ENCODE measurements at regions not wholly inside any gene's neighbourhood (a gene's known extent, or its start where the extent isn't known, plus 50 kb on each side); places are given as distances from the start of the nearest gene placed in this dataset.

GRCh38 chr13:31461923-31462322 lies 262.1 kb downstream of the B3GLCT start:
- DNase-seq = no peak
- no peak for TF ChIP-seq POLR2A (IDR thresholded peaks at IDR 0.05; ENCODE audit: low read length)

GRCh38 chr13:31462766-31463165 lies 263.0 kb downstream of the B3GLCT start:
- DNase-seq = no peak
- no peak for TF ChIP-seq GATA1 (IDR thresholded peaks at IDR 0.05; ENCODE audit: low read depth, low read length)
- no peak for TF ChIP-seq POLR2A (IDR thresholded peaks at IDR 0.05; ENCODE audit: low read length)

- no peak for DNase-seq
- no peak for TF ChIP-seq POLR2A (IDR thresholded peaks at IDR 0.05; ENCODE audit: low read length)
- no peak for TF ChIP-seq GATA1 (IDR thresholded peaks at IDR 0.05; ENCODE audit: low read depth, low read length)
Measured at GRCh38 chr13:31468114-31468902, 268.5 kb downstream of the B3GLCT start.

- TF ChIP-seq GATA1 (IDR thresholded peaks at IDR 0.05; ENCODE audit: low read depth, low read length) (no peak), POLR2A (IDR thresholded peaks at IDR 0.05; ENCODE audit: low read length) (no peak)
- DNase-seq = no peak
Measured at GRCh38 chr13:31469377-31469776, 269.6 kb downstream of the B3GLCT start.

- TF ChIP-seq GATA1 (IDR thresholded peaks at IDR 0.05; ENCODE audit: low read depth, low read length) (no peak), POLR2A (IDR thresholded peaks at IDR 0.05; ENCODE audit: low read length) (no peak)
- DNase-seq = no peak
Measured at GRCh38 chr13:31476266-31476665, 263.1 kb upstream of the RXFP2 start.

GRCh38 chr13:31476753-31477152 lies 262.6 kb upstream of the RXFP2 start:
- TF ChIP-seq GATA1 (IDR thresholded peaks at IDR 0.05; ENCODE audit: low read depth, low read length) (no peak), POLR2A (IDR thresholded peaks at IDR 0.05; ENCODE audit: low read length) (no peak)
- no peak for DNase-seq

- no peak for DNase-seq
- TF ChIP-seq POLR2A (IDR thresholded peaks at IDR 0.05; ENCODE audit: low read length) (no peak), GATA1 (IDR thresholded peaks at IDR 0.05; ENCODE audit: low read depth, low read length) (no peak)
Measured at GRCh38 chr13:31477961-31478360, 261.4 kb upstream of the RXFP2 start.

- DNase-seq = no peak
Measured at GRCh38 chr13:31485183-31485582, 254.1 kb upstream of the RXFP2 start.

GRCh38 chr13:31485651-31486051 lies 253.7 kb upstream of the RXFP2 start:
- no peak for TF ChIP-seq POLR2A (IDR thresholded peaks at IDR 0.05; ENCODE audit: low read length)
- TF ChIP-seq GATA1 (IDR thresholded peaks at IDR 0.05; ENCODE audit: low read depth, low read length) = no peak
- DNase-seq = no peak

More at GRCh38 chr13:31485183-31485582, 254.1 kb upstream of the RXFP2 start:
- TF ChIP-seq POLR2A (IDR thresholded peaks at IDR 0.05; ENCODE audit: low read length) = no peak
- TF ChIP-seq GATA1 (IDR thresholded peaks at IDR 0.05; ENCODE audit: low read depth, low read length) = no peak

GRCh38 chr13:31495336-31495735 lies 244.0 kb upstream of the RXFP2 start:
- no peak for DNase-seq
- TF ChIP-seq GATA1 (IDR thresholded peaks at IDR 0.05; ENCODE audit: low read depth, low read length) (no peak), POLR2A (IDR thresholded peaks at IDR 0.05; ENCODE audit: low read length) (no peak)

- TF ChIP-seq POLR2A (IDR thresholded peaks at IDR 0.05; ENCODE audit: low read length) (no peak), GATA1 (IDR thresholded peaks at IDR 0.05; ENCODE audit: low read depth, low read length) (no peak)
- DNase-seq = no peak
Measured at GRCh38 chr13:31499274-31499673, 240.1 kb upstream of the RXFP2 start.

- DNase-seq = no peak
- TF ChIP-seq POLR2A (IDR thresholded peaks at IDR 0.05; ENCODE audit: low read length) (no peak), GATA1 (IDR thresholded peaks at IDR 0.05; ENCODE audit: low read depth, low read length) (no peak)
Measured at GRCh38 chr13:31503626-31504025, 235.7 kb upstream of the RXFP2 start.

- no peak for DNase-seq
- no peak for TF ChIP-seq GATA1 (IDR thresholded peaks at IDR 0.05; ENCODE audit: low read depth, low read length)
- TF ChIP-seq POLR2A (IDR thresholded peaks at IDR 0.05; ENCODE audit: low read length) = no peak
Measured at GRCh38 chr13:31504918-31505317, 234.4 kb upstream of the RXFP2 start.

GRCh38 chr13:31512331-31512730 lies 227.0 kb upstream of the RXFP2 start:
- no peak for TF ChIP-seq POLR2A (IDR thresholded peaks at IDR 0.05; ENCODE audit: low read length)
- no peak for TF ChIP-seq GATA1 (IDR thresholded peaks at IDR 0.05; ENCODE audit: low read depth, low read length)
- DNase-seq = no peak

- TF ChIP-seq POLR2A (IDR thresholded peaks at IDR 0.05; ENCODE audit: low read length) (no peak), GATA1 (IDR thresholded peaks at IDR 0.05; ENCODE audit: low read depth, low read length) (no peak)
- no peak for DNase-seq
Measured at GRCh38 chr13:31514932-31515331, 224.4 kb upstream of the RXFP2 start.

Measured in erythroblast (primary cell).